GM12892 (cell line): ENCODE measurements at regions not wholly inside any gene's neighbourhood (a gene's known extent, or its start where the extent isn't known, plus 50 kb on each side); places are given as distances from the start of the nearest gene placed in this dataset.

Experiments used
- POLR2A ChIP-seq: IDR thresholded peaks from 2 replicates; pipeline ENCODE4 v1.6.1; 2011; ENCODE audit warnings: low read depth, low read length, control low read depth
- TAF1 ChIP-seq: IDR thresholded peaks from 2 replicates; pipeline ENCODE4 v1.6.1; 2011; ENCODE audit warnings: low read depth, mild to moderate bottlenecking, control low read depth, low read length, borderline replicate concordance

GRCh38 chr3:124526601-124527000, 203.7 kb upstream of the UMPS start:
- TF ChIP-seq TAF1 (no peak), POLR2A (no peak)
